ENCODE measurements at regions not wholly inside any gene's neighbourhood (a gene's known extent, or its start where the extent isn't known, plus 50 kb on each side); places are given as distances from the start of the nearest gene placed in this dataset.

DNA sequence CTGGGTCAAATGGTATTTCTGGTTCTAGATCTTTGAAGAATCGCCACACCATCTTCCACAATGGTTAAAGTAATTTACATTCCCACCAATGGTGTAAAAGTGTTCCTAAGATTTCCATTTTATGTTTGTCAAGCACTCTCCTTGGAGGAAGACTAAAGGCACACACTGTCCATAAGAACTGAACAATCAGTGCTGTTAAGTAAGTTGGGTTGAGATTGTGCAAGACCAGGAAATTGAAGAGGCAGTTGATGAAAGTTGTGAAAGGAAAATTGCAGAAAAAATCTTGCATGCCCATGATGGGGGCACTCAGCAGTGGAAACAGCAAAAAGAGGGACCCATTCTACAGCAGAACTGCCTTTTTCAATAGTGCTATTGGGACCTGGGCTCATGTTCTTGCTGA, 323.6 kb downstream of the DLEU7 start:
- no peak for TF ChIP-seq EZH2 (IDR thresholded peaks at IDR 0.05; ENCODE audit: insufficient read depth, low read length)
- TF ChIP-seq, protein P1, sequence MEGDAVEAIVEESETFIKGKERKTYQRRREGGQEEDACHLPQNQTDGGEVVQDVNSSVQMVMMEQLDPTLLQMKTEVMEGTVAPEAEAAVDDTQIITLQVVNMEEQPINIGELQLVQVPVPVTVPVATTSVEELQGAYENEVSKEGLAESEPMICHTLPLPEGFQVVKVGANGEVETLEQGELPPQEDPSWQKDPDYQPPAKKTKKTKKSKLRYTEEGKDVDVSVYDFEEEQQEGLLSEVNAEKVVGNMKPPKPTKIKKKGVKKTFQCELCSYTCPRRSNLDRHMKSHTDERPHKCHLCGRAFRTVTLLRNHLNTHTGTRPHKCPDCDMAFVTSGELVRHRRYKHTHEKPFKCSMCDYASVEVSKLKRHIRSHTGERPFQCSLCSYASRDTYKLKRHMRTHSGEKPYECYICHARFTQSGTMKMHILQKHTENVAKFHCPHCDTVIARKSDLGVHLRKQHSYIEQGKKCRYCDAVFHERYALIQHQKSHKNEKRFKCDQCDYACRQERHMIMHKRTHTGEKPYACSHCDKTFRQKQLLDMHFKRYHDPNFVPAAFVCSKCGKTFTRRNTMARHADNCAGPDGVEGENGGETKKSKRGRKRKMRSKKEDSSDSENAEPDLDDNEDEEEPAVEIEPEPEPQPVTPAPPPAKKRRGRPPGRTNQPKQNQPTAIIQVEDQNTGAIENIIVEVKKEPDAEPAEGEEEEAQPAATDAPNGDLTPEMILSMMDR (IDR thresholded peaks at IDR 0.05; ENCODE audit: insufficient read depth, low read depth, low read length) = no peak

Measured in astrocyte (in vitro differentiated cells and primary cell).